ENCODE measurements at regions not wholly inside any gene's neighbourhood (a gene's known extent, or its start where the extent isn't known, plus 50 kb on each side); places are given as distances from the start of the nearest gene placed in this dataset.

DNA sequence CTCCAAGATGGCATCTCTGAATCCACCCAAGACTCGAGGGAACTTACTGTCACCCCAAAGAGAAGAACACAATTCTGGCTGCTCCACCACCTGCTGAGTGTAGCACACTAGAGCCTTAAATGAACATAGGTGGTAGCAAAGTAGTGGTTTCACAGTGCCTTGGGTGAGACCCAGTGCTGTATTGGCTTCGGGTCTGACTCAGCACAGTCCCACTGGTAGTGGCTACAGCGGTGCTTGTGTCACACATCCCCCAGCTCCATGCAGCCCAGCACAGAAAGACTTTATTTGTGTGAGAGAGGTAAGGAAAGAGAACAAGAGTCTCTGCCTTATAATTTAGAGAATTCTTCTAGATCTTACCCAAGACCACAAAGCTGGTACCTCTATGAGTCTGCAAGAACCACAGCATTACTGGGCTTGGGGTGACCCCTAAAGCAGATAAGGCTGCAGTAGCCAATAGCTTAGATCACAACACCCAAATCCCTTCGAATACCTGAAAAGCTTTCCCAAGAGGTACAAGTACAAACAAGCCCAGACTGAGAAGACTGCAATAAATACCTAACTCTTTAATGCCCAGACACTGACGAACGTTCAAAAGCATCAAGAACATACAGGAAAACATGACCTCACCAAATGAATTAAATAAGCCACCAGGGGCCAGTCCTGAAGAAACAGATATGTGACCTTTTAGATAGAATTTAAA, 83.3 kb upstream of the SLC38A4 start:
- ChIA-PET CTCF (no interaction called here), POLR2A (no interaction called here)
- Histone ChIP-seq H3K9me3 (peaks cover 15% of the 10 kb centered on the region; the same call in 1 of the 3 replicates), H3K4me3 (no peak overlapping the region), H3K27ac (no peak overlapping the region), H3K4me1 (no peaks in the 10 kb centered on the region), H3K4me2 (no peak overlapping the region)
- no peak for FAIRE-seq
- WGBS (ENCODE audit: missing lambda C conversion rate): 29% methylated on average over 6 of the region's 6 CpGs
- ATAC-seq: no peak
- DNase-seq (ENCODE audit: low read depth in 1 of 2, low spot score in 1 of 2): no peak
- TF ChIP-seq ZNF302 (CRISPR knock-in tag; IDR thresholded peaks at IDR 0.05): no peak
- TF ChIP-seq, protein P1, sequence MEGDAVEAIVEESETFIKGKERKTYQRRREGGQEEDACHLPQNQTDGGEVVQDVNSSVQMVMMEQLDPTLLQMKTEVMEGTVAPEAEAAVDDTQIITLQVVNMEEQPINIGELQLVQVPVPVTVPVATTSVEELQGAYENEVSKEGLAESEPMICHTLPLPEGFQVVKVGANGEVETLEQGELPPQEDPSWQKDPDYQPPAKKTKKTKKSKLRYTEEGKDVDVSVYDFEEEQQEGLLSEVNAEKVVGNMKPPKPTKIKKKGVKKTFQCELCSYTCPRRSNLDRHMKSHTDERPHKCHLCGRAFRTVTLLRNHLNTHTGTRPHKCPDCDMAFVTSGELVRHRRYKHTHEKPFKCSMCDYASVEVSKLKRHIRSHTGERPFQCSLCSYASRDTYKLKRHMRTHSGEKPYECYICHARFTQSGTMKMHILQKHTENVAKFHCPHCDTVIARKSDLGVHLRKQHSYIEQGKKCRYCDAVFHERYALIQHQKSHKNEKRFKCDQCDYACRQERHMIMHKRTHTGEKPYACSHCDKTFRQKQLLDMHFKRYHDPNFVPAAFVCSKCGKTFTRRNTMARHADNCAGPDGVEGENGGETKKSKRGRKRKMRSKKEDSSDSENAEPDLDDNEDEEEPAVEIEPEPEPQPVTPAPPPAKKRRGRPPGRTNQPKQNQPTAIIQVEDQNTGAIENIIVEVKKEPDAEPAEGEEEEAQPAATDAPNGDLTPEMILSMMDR (IDR thresholded peaks at IDR 0.05): no peak

DNA sequence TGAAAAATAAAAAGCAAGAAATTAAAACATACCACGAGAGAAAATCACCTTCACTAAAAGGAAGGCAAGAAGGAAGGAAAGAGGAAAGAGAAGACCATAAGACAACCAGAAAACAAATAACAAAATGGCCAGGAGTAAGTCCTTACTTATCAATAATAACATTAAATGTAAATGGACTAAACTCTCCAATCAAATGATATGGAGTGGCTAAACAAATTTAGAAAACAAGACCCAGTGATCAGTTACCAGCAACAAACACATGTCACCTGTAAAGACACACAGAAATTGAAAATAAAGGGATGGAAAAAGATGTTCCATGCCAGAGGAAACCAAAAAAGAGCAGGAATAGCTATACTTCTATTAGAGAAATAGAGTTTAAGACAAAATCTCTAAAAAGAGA, 85.0 kb upstream of the SLC38A4 start:
- ATAC-seq (no peak), DNase-seq (ENCODE audit: low read depth in 1 of 2, low spot score in 1 of 2) (no peak), FAIRE-seq (no peak)
- ChIA-PET CTCF (no interaction called here), POLR2A (no interaction called here)
- Histone ChIP-seq H3K9me3 (peaks cover 15% of the 10 kb centered on the region; the same call in 1 of the 3 replicates), H3K27ac (no peak overlapping the region), H3K4me1 (no peaks in the 10 kb centered on the region), H3K4me3 (no peak overlapping the region), H3K4me2 (no peak overlapping the region)
- 0% methylated on average over 1 of the region's 1 CpG for WGBS (ENCODE audit: missing lambda C conversion rate)
- TF ChIP-seq, protein P2, sequence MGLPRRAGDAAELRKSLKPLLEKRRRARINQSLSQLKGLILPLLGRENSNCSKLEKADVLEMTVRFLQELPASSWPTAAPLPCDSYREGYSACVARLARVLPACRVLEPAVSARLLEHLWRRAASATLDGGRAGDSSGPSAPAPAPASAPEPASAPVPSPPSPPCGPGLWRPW (IDR thresholded peaks at IDR 0.05): no peak
- TF ChIP-seq EP300 (IDR thresholded peaks at IDR 0.05): no peak
- TF ChIP-seq NPAS2 (CRISPR knock-in tag; IDR thresholded peaks at IDR 0.05; ENCODE audit: borderline replicate concordance): no peak
- no peak for TF ChIP-seq TP53 (CRISPR knock-in tag; IDR thresholded peaks at IDR 0.05)
- TF ChIP-seq TFCP2L1 (CRISPR knock-in tag; IDR thresholded peaks at IDR 0.05): no peak
- TF ChIP-seq, protein P3, sequence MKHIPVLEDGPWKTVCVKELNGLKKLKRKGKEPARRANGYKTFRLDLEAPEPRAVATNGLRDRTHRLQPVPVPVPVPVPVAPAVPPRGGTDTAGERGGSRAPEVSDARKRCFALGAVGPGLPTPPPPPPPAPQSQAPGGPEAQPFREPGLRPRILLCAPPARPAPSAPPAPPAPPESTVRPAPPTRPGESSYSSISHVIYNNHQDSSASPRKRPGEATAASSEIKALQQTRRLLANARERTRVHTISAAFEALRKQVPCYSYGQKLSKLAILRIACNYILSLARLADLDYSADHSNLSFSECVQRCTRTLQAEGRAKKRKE (CRISPR knock-in tag; IDR thresholded peaks at IDR 0.05; ENCODE audit: low read depth): no peak
- no peak for TF ChIP-seq POLR2A (IDR thresholded peaks at IDR 0.05; ENCODE audit: low read length)
- TF ChIP-seq, protein P4, sequence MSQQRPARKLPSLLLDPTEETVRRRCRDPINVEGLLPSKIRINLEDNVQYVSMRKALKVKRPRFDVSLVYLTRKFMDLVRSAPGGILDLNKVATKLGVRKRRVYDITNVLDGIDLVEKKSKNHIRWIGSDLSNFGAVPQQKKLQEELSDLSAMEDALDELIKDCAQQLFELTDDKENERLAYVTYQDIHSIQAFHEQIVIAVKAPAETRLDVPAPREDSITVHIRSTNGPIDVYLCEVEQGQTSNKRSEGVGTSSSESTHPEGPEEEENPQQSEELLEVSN (IDR thresholded peaks at IDR 0.05; ENCODE audit: borderline replicate concordance, low read depth): no peak
- no peak for TF ChIP-seq PHF8 (IDR thresholded peaks at IDR 0.05; ENCODE audit: borderline replicate concordance, low read depth)
- TF ChIP-seq KDM5A (IDR thresholded peaks at IDR 0.05): no peak
- no peak for TF ChIP-seq ZSCAN20 (CRISPR knock-in tag; IDR thresholded peaks at IDR 0.05)
- no peak for TF ChIP-seq HOXB13 (CRISPR knock-in tag; IDR thresholded peaks at IDR 0.05; ENCODE audit: low read depth)
- TF ChIP-seq, protein P5, sequence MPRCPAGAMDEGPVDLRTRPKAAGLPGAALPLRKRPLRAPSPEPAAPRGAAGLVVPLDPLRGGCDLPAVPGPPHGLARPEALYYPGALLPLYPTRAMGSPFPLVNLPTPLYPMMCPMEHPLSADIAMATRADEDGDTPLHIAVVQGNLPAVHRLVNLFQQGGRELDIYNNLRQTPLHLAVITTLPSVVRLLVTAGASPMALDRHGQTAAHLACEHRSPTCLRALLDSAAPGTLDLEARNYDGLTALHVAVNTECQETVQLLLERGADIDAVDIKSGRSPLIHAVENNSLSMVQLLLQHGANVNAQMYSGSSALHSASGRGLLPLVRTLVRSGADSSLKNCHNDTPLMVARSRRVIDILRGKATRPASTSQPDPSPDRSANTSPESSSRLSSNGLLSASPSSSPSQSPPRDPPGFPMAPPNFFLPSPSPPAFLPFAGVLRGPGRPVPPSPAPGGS (IDR thresholded peaks at IDR 0.05): no peak
- TF ChIP-seq FOXS1 (CRISPR knock-in tag; IDR thresholded peaks at IDR 0.05): no peak
- no peak for TF ChIP-seq EHF (CRISPR knock-in tag; IDR thresholded peaks at IDR 0.05)

DNA sequence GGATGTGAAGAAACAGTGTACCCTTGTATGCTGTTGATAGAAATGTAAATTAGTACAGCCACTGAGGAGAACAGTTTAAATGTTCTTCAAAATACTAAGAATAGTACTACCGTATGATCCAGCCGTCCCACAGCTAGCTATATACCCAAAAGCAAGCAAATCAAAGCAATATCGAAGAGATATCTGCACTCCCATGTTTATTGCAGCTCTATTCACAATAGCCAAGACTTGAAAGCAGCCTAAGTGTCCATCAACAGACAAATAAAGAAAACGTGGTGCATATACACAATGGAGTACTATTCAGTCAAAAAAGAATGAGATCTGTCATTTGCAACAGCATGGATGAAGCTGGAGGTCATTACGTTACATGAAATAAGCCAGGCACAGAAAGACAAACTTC, 88.5 kb upstream of the SLC38A4 start:
- ChIA-PET POLR2A (no interaction called here), CTCF (interaction anchor here (1.2 kb wide), 1 partner anchor 22 kb away, joined by 5 read pairs; no protein-coding TSS in a partner anchor)
- no peak overlapping the region for H3K27ac ChIP-seq
- H3K4me3 ChIP-seq: no peak overlapping the region
- no peak for FAIRE-seq
- H3K4me2 ChIP-seq: no peak overlapping the region
- no peak for ATAC-seq
- DNase-seq (ENCODE audit: low read depth in 1 of 2, low spot score in 1 of 2): no peak
- WGBS (ENCODE audit: missing lambda C conversion rate): 44% methylated on average over 5 of the region's 5 CpGs
- no peaks in the 10 kb centered on the region for H3K4me1 ChIP-seq
- peaks cover 15% of the 10 kb centered on the region; the same call in 1 of the 3 replicates for H3K9me3 ChIP-seq
- TF ChIP-seq POLR2AphosphoS2 (conservative IDR thresholded peaks at IDR 0.05; ENCODE audit: low read length): no peak
- no peak for TF ChIP-seq CEBPB (IDR thresholded peaks at IDR 0.05)
- TF ChIP-seq, protein P5 (IDR thresholded peaks at IDR 0.05): no peak
- TF ChIP-seq, protein P2 (IDR thresholded peaks at IDR 0.05): no peak
- no peak for TF ChIP-seq JUN (IDR thresholded peaks at IDR 0.05)
- TF ChIP-seq RNF2 (IDR thresholded peaks at IDR 0.05; ENCODE audit: borderline replicate concordance, low read depth): no peak
- TF ChIP-seq ZNF302 (CRISPR knock-in tag; IDR thresholded peaks at IDR 0.05): no peak
- TF ChIP-seq HDAC2 (IDR thresholded peaks at IDR 0.05): no peak
- no peak for TF ChIP-seq ZFP36 (IDR thresholded peaks at IDR 0.05; ENCODE audit: borderline replicate concordance, partially characterized antibody)
- TF ChIP-seq, protein P6, sequence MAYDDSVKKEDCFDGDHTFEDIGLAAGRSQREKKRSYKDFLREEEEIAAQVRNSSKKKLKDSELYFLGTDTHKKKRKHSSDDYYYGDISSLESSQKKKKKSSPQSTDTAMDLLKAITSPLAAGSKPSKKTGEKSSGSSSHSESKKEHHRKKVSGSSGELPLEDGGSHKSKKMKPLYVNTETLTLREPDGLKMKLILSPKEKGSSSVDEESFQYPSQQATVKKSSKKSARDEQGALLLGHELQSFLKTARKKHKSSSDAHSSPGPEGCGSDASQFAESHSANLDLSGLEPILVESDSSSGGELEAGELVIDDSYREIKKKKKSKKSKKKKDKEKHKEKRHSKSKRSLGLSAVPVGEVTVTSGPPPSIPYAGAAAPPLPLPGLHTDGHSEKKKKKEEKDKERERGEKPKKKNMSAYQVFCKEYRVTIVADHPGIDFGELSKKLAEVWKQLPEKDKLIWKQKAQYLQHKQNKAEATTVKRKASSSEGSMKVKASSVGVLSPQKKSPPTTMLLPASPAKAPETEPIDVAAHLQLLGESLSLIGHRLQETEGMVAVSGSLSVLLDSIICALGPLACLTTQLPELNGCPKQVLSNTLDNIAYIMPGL (CRISPR knock-in tag; IDR thresholded peaks at IDR 0.05; ENCODE audit: borderline replicate concordance): no peak
- TF ChIP-seq RCOR1 (IDR thresholded peaks at IDR 0.05; ENCODE audit: low read depth, low read length): no peak
